PC-3 (cell line): ENCODE measurements at regions not wholly inside any gene's neighbourhood (a gene's known extent, or its start where the extent isn't known, plus 50 kb on each side); places are given as distances from the start of the nearest gene placed in this dataset.
"Not testable (repeated sequence)": the region's sequence is repeated elsewhere in the genome, so short reads cannot be mapped to it uniquely, and the experiment has no call there.

Experiments used
- ATAC-seq: fragments of 200-7000 bp; cut with Tn5 transposase; 2 replicates; pipeline ENCODE4 v1.9.1; 2020; ENCODE audit warnings: mild to moderate bottlenecking, moderate library complexity
- BruUV-seq: library from RNA; stranded (reverse); fragments of 400-500 nt; replicated peaks from 2 replicates; lab custom pipeline; 2021; lab: Mats Ljungman, UMichigan
- CTCF ChIA-PET: fragments of 300-600 bp; sonication (Branson Sonifier 250); formaldehyde crosslinking; loops from one replicate; lab custom pipeline; 2022; ENCODE audit warnings: antibody characterized with exemption; lab: Charles Lee
- POLR2A ChIA-PET: fragments of 300-600 bp; sonication (Branson Sonifier 250); formaldehyde crosslinking; loops from one replicate; lab custom pipeline; 2022; ENCODE audit warnings: antibody characterized with exemption; ENCODE audit not compliant: unreplicated experiment; lab: Charles Lee
- DNase-seq: peaks from one replicate; pipeline ENCODE4 v3.0.0-alpha.2; 2015
- H2AFZ ChIP-seq: fragments of 300-600 bp; sonication (generic); 2 replicates; pipeline ENCODE4 v1.6.0; 2016; ENCODE audit warnings: antibody characterized with exemption, low read length
- H3F3A ChIP-seq: fragments of 300-600 bp; sonication (generic); one replicate; pipeline ENCODE4 v1.6.0; 2017; ENCODE audit warnings: antibody characterized with exemption, low read length, control low read depth, mild to moderate bottlenecking; ENCODE audit not compliant: unreplicated experiment
- H3K27ac ChIP-seq: fragments of 300-600 bp; sonication (generic); 2 replicates; pipeline ENCODE4 v1.5.1; 2016; ENCODE audit warnings: mild to moderate bottlenecking, low read length
- H3K27me3 ChIP-seq: fragments of 300-600 bp; sonication (generic); 2 replicates; pipeline ENCODE4 v1.6.1; 2016; ENCODE audit warnings: low read length, mixed read lengths
- H3K36me3 ChIP-seq: fragments of 300-600 bp; sonication (generic); 2 replicates; pipeline ENCODE4 v1.6.1; 2016; ENCODE audit warnings: low read depth, mixed run types, low read length, mixed read lengths
- H3K4me1 ChIP-seq: fragments of 300-600 bp; sonication (generic); 2 replicates; pipeline ENCODE4 v1.5.1; 2016; ENCODE audit warnings: low read length; ENCODE audit not compliant: insufficient read depth
- H3K4me2 ChIP-seq: fragments of 300-600 bp; sonication (generic); 2 replicates; pipeline ENCODE4 v1.6.0; 2016; ENCODE audit warnings: low read length
- H3K4me3 ChIP-seq: fragments of 300-600 bp; sonication (generic); 2 replicates; pipeline ENCODE4 v1.5.1; 2016; ENCODE audit warnings: mild to moderate bottlenecking, low read length, mixed read lengths
- H3K79me2 ChIP-seq: fragments of 300-600 bp; sonication (generic); 2 replicates; pipeline ENCODE4 v1.6.1; 2017; ENCODE audit warnings: low read length, mixed read lengths
- H3K9ac ChIP-seq: fragments of 300-600 bp; sonication (generic); 2 replicates; pipeline ENCODE4 v1.6.0; 2016; ENCODE audit warnings: mild to moderate bottlenecking, low read length
- H3K9me2 ChIP-seq: fragments of 300-600 bp; sonication (generic); replicated peaks from 2 replicates; pipeline ENCODE4 v1.6.1; 2016; ENCODE audit warnings: mixed run types, low read length, mixed read lengths
- H3K9me3 ChIP-seq: fragments of 300-600 bp; sonication (generic); 2 replicates; pipeline ENCODE4 v1.6.1; 2016; ENCODE audit warnings: low read length, mixed read lengths
- H4K20me1 ChIP-seq: fragments of 300-600 bp; sonication (generic); 2 replicates; pipeline ENCODE4 v1.6.1; 2016; ENCODE audit warnings: low read length, mixed read lengths
- EZH2 ChIP-seq: fragments of 300-600 bp; sonication (generic); IDR thresholded peaks from one replicate; pipeline ENCODE4 v1.6.1; 2017; ENCODE audit warnings: antibody characterized with exemption, mild to moderate bottlenecking, low read length; ENCODE audit not compliant: unreplicated experiment
- EZH2phosphoT487 ChIP-seq: fragments of 300-600 bp; sonication (generic); IDR thresholded peaks from 2 replicates; pipeline ENCODE4 v1.6.1; 2018; ENCODE audit warnings: mild to moderate bottlenecking, antibody characterized with exemption, low read length, borderline replicate concordance
- intact Hi-C: fragments of 100-400 bp; cut with micrococcal nuclease; formaldehyde crosslinking; loops from 2 replicates; pipeline ENCODE4 v1.9.0; 2023
- TF ChIP-seq, protein P1 (sequence below): fragments of 300-600 bp; sonication (generic); conservative IDR thresholded peaks from 2 replicates; pipeline ENCODE4 v1.5.1; 2017; ENCODE audit warnings: antibody characterized with exemption, low read depth, mild to moderate bottlenecking, low read length

DNA sequence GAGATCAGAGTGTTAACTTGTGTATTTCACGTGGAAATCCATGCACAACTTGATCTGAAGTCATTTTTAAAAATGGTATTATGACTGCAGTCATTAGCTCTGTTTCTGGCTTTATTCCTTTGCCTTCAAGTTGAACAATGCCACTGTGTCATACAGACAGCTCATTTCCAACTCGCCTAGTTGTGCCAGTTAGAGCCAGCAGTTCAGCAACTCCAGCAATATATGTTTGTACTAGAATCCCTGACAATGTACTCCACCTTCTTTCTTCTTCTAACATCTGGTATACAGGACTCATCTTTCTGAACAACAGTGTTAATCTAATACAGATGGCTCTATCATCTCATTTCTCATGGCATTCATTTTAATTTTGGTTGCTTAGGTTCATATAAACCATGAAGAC is 418.3 kb upstream of the POU3F2 start:
- DNase-seq: no peak
- Histone ChIP-seq H3K4me1 (no peaks in the 10 kb centered on the region), H3F3A (no peaks in the 10 kb centered on the region), H3K27ac (no peak overlapping the region), H3K4me3 (no peak overlapping the region), H3K27me3 (no peaks in the 10 kb centered on the region), H3K9me3 (no peaks in the 10 kb centered on the region), H2AFZ (peak overlapping the region; percentile 25; the same call in 1 of the 2 replicates), H3K36me3 (no peaks in the 10 kb centered on the region), H3K79me2 (no peaks in the 10 kb centered on the region), H3K4me2 (no peak overlapping the region), H4K20me1 (no peaks in the 10 kb centered on the region), H3K9me2 (no peaks in the 10 kb centered on the region), H3K9ac (no peak overlapping the region)
- intact Hi-C loops: no loop called here
- TF ChIP-seq EZH2 (no peak), EZH2phosphoT487 (no peak)
- TF ChIP-seq, protein P1, sequence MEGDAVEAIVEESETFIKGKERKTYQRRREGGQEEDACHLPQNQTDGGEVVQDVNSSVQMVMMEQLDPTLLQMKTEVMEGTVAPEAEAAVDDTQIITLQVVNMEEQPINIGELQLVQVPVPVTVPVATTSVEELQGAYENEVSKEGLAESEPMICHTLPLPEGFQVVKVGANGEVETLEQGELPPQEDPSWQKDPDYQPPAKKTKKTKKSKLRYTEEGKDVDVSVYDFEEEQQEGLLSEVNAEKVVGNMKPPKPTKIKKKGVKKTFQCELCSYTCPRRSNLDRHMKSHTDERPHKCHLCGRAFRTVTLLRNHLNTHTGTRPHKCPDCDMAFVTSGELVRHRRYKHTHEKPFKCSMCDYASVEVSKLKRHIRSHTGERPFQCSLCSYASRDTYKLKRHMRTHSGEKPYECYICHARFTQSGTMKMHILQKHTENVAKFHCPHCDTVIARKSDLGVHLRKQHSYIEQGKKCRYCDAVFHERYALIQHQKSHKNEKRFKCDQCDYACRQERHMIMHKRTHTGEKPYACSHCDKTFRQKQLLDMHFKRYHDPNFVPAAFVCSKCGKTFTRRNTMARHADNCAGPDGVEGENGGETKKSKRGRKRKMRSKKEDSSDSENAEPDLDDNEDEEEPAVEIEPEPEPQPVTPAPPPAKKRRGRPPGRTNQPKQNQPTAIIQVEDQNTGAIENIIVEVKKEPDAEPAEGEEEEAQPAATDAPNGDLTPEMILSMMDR: no peak
- no peak for ATAC-seq
- ChIA-PET CTCF (no interaction called here), POLR2A (no interaction called here)
- BruUV-seq: no TSS peak

DNA sequence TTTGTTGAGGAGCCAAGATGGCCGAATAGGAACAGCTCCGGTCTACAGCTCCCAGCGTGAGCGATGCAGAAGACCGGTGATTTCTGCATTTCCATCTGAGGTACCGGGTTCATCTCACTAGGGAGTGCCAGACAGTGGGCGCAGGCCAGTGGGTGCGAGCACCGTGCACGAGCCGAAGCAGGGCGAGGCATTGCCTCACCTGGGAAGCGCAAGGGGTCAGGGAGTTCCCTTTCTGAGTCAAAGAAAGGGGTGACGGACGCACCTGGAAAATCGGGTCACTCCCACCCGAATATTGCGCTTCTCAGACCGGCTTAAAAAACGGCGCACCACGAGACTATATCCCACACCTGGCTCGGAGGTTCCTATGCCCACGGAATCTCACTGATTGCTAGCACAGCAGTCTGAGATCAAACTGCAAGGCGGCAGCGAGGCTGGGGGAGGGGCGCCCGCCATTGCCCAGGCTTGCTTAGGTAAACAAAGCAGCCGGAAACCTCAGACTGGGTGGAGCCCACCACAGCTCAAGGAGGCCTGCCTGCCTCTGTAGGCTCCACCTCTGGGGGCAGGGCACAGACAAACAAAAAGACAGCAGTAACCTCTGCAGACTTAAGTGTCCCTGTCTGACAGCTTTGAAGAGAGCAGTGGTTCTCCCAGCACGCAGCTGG is 417.7 kb upstream of the POU3F2 start:
- BruUV-seq, H3K4me3 ChIP-seq, POLR2A ChIA-PET, H3K36me3 ChIP-seq, H3K27me3 ChIP-seq, intact Hi-C loops, H3F3A ChIP-seq, CTCF ChIA-PET, DNase-seq, H3K4me2 ChIP-seq, H4K20me1 ChIP-seq, ATAC-seq, H3K9me3 ChIP-seq, H3K9ac ChIP-seq, H3K79me2 ChIP-seq, H3K27ac ChIP-seq, H3K9me2 ChIP-seq, H3K4me1 ChIP-seq: not testable (repeated sequence)
- H2AFZ ChIP-seq: peak overlapping the region; percentile 25; the same call in 1 of the 2 replicates

DNA sequence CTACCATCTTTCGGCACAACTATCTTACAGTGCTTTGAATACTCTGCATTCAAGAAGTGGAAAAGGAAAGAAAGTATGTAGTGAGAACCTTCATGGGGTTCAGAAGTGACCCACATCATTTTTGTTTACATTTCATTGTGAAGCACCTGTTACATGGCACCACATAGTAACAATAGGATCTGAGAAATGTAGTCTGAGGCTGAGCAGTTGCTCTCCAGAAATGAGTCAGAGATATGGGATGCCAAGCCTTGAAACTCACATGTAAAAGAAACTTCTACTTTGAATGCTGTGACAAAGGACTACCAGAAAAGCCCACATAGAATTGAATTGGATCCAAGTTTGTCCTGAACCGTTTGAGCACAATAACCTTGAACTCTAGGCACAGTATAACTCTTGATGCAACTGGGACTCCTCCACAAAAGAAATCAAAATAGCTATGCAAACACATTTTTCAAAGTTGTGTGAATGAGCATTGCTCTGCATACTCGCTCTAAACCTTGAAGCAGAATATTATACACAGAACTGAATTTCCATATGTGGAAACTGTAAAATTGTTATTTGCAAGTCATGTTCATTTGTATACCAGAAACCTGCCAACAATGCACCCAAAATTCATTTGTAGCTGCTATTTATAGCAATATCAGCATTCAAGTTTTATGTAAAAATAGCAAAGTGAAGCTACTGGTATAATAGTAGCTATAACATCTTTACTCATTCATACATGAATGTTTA is 400.9 kb upstream of the POU3F2 start:
- no peaks in the 10 kb centered on the region for H3K9me2 ChIP-seq
- no peaks in the 10 kb centered on the region for H3K4me1 ChIP-seq
- H2AFZ ChIP-seq: no peak overlapping the region
- no peak overlapping the region for H3K9ac ChIP-seq
- H3K27me3 ChIP-seq: no peaks in the 10 kb centered on the region
- intact Hi-C loops: no loop called here
- no peaks in the 10 kb centered on the region for H3K9me3 ChIP-seq
- ChIA-PET POLR2A (no interaction called here), CTCF (interaction anchor here (0.6 kb wide), 1 partner anchor 401 kb away, joined by 3 read pairs; no protein-coding TSS in a partner anchor)
- ATAC-seq (no peak), DNase-seq (no peak)
- TF ChIP-seq, protein P1: no peak
- TF ChIP-seq EZH2phosphoT487 (no peak), EZH2 (no peak)
- H3K4me2 ChIP-seq: no peak overlapping the region
- no peaks in the 10 kb centered on the region for H3K36me3 ChIP-seq
- no peaks in the 10 kb centered on the region for H4K20me1 ChIP-seq
- BruUV-seq: no TSS peak
- H3K27ac ChIP-seq: no peak overlapping the region
- H3F3A ChIP-seq: no peaks in the 10 kb centered on the region
- no peaks in the 10 kb centered on the region for H3K79me2 ChIP-seq
- no peak overlapping the region for H3K4me3 ChIP-seq
